Right atrium auricular region (tissue), 2 donors: ENCODE measurements at regions not wholly inside any gene's neighbourhood (a gene's known extent, or its start where the extent isn't known, plus 50 kb on each side); places are given as distances from the start of the nearest gene placed in this dataset.

Source experiments
- DNase-seq: peaks from one replicate; pipeline ENCODE4 v3.0.0-alpha.2; 2019; ENCODE audit warnings: low spot score
- H3K27ac ChIP-seq, 2 donors: fragments of 200-600 bp; sonication (generic); 1 replicate in 1 of 2; 2 replicates in 1 of 2; pipeline ENCODE4 v1.5.1; 2016 to 2019
- H3K27me3 ChIP-seq, 2 donors: fragments of 200-600 bp; sonication (generic); one replicate each; pipeline versions ENCODE4 v1.5.1 to v1.6.0; 2017 to 2019
- H3K36me3 ChIP-seq: fragments of 200-600 bp; sonication (generic); one replicate; pipeline ENCODE4 v1.5.1; 2016
- H3K4me1 ChIP-seq, 2 donors: fragments of 200-600 bp; sonication (generic); one replicate each; pipeline versions ENCODE4 v1.5.1 to v1.6.0; 2017 to 2019
- H3K4me3 ChIP-seq, 2 donors: fragments of 200-600 bp; sonication (generic); 1 replicate in 1 of 2; 2 replicates in 1 of 2; pipeline ENCODE4 v1.5.1; 2017 to 2019; ENCODE audit warnings: mild to moderate bottlenecking in 1 of 2, moderate library complexity in 1 of 2
- H3K9me3 ChIP-seq, 2 donors: fragments of 200-600 bp; sonication (generic); one replicate each; pipeline ENCODE4 v1.5.1; 2019
- TF ChIP-seq, protein P1 (sequence below), 2 donors: fragments of 200-600 bp; sonication (generic); IDR thresholded peaks; one replicate each; pipeline ENCODE4 v1.5.1; 2019; ENCODE audit warnings: antibody characterized with exemption in 2 of 2

DNA sequence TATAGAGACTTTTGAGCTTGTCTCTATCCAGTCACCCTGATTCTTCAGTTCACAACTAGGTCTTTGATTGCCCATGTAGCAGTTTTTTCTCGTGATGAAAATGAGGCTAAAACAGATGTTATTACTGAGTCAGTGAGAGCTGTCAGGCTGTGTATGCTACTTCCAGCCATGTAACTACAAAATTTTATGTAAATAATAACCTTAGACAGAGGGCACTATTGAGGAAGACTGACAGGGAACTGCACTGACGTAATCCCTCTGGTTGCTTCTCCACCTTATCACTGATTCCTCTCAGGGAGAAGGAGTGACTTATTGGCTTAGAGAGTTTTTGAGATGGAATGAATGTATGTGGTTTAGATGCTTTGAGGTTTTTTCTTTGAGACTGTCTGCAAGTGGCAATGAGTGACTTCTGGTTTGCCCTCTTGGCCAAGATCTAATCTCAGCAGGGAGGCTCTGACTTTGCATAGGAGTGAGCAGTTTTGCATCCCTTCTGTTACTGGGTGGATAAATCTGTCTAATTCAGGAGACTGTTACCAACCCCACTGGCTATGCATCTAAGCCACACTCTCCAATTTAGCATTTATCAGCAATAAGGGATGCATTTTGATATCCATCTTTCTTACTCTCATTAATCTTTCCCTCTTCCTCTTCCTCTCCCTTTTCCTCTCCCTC is 555.2 kb upstream of the FANCL start:
- no peak for DNase-seq
- Histone ChIP-seq H3K9me3 (no peaks in the 10 kb centered on the region), H3K36me3 (no peaks in the 10 kb centered on the region), H3K27me3 (no peaks in the 10 kb centered on the region), H3K4me3 (no peak overlapping the region), H3K4me1 (no peaks in the 10 kb centered on the region), H3K27ac (no peak overlapping the region)
- TF ChIP-seq, protein P1, sequence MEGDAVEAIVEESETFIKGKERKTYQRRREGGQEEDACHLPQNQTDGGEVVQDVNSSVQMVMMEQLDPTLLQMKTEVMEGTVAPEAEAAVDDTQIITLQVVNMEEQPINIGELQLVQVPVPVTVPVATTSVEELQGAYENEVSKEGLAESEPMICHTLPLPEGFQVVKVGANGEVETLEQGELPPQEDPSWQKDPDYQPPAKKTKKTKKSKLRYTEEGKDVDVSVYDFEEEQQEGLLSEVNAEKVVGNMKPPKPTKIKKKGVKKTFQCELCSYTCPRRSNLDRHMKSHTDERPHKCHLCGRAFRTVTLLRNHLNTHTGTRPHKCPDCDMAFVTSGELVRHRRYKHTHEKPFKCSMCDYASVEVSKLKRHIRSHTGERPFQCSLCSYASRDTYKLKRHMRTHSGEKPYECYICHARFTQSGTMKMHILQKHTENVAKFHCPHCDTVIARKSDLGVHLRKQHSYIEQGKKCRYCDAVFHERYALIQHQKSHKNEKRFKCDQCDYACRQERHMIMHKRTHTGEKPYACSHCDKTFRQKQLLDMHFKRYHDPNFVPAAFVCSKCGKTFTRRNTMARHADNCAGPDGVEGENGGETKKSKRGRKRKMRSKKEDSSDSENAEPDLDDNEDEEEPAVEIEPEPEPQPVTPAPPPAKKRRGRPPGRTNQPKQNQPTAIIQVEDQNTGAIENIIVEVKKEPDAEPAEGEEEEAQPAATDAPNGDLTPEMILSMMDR (IDR thresholded peaks at IDR 0.05) = no peak

DNA sequence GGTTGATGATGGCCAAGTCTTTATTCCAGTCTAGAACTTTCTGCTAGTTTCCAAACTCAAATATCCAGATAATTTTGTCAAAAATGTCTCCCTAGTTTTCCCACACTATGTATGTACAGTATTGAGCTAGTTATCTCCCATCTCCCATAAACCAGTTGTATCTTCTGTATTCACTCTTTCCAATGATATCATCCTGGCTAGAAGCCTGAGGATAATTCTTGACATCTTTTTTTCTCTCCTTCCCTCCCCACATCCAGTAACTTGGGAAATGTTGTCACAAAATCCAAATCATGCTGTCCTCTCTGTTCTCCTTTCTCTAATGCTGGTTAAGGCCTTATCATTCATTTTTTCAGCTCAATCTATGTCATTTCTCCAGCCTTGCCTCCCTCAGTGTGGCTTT is 553.8 kb upstream of the FANCL start:
- no peaks in the 10 kb centered on the region for H3K27me3 ChIP-seq
- TF ChIP-seq, protein P1 (IDR thresholded peaks at IDR 0.05) = no peak
- H3K36me3 ChIP-seq = no peaks in the 10 kb centered on the region
- no peak overlapping the region for H3K27ac ChIP-seq
- H3K9me3 ChIP-seq = no peaks in the 10 kb centered on the region
- H3K4me1 ChIP-seq = no peaks in the 10 kb centered on the region
- no peak for DNase-seq
- no peak overlapping the region for H3K4me3 ChIP-seq

DNA sequence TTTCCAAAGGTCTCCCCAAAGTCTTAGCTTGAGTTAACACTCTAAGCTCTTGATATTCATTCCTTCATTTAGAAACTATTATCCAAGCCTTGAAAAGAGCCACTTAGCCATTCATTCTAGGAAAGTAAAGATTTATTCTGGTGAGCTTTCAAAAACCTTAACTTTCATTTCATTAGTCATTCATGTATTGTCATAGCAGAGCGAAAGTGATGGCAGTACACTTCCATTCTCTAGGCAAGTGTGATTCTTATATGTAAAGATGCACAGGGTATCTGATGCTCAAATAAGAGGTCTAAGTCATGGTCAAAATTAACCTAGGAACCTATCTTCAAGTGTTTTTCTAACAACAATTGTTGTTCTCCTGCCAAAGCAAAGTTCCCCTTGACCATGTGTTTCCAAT is 553.0 kb upstream of the FANCL start:
- Histone ChIP-seq H3K4me1 (no peaks in the 10 kb centered on the region), H3K4me3 (no peak overlapping the region), H3K27me3 (no peaks in the 10 kb centered on the region), H3K9me3 (no peaks in the 10 kb centered on the region), H3K27ac (no peak overlapping the region), H3K36me3 (no peaks in the 10 kb centered on the region)
- DNase-seq = no peak
- TF ChIP-seq, protein P1 (IDR thresholded peaks at IDR 0.05) = no peak

DNA sequence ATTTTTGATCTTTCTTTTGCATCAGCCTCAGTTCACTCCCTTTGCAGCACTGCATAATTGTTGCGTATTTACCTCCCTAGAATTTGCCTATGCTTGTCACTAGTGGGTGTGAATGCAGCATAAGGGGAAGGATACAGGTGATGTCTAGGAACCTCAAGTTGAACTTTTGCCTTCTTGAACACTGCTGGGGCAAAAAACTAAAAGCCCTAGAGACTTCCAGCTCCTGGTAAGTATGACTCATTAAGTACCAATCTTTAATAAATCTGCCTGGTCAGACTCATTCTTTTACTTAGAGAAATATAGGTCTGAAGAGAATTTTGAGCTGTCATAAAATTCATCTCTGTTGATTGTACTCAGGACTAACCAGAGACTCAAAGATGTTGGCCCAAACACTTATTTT is 547.3 kb upstream of the FANCL start:
- no peaks in the 10 kb centered on the region for H3K36me3 ChIP-seq
- no peak overlapping the region for H3K4me3 ChIP-seq
- TF ChIP-seq, protein P1 (IDR thresholded peaks at IDR 0.05) = no peak

DNA sequence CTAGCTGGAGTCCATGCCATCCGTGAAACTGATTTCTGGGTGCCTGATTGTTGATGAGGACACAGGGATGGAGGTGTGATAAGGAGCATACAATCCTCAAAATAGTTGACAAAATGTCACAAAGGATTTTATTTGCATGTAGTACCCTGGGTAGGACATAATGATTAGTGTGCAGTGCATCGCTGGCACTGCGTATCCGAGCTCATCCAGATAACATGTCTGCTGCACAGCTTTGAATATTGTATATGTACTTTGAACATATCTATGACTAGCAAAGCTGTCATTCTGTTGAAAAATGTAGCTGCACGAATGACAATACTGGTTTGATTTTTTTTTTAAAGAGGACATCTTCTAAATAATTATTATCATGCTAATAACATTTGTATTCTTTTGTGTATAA is 529.7 kb upstream of the FANCL start:
- H3K36me3 ChIP-seq = no peaks in the 10 kb centered on the region
- H3K4me3 ChIP-seq = no peak overlapping the region
- H3K4me1 ChIP-seq = no peaks in the 10 kb centered on the region
- no peak for DNase-seq
- TF ChIP-seq, protein P1 (IDR thresholded peaks at IDR 0.05) = no peak
- H3K27me3 ChIP-seq = no peaks in the 10 kb centered on the region
- no peaks in the 10 kb centered on the region for H3K9me3 ChIP-seq
- H3K27ac ChIP-seq = no peak overlapping the region

More for the DNA sequence above, 547.3 kb upstream of the FANCL start:
- Histone ChIP-seq H3K4me1 (no peaks in the 10 kb centered on the region), H3K27ac (no peak overlapping the region), H3K27me3 (no peaks in the 10 kb centered on the region), H3K9me3 (no peaks in the 10 kb centered on the region)
- DNase-seq = no peak

DNA sequence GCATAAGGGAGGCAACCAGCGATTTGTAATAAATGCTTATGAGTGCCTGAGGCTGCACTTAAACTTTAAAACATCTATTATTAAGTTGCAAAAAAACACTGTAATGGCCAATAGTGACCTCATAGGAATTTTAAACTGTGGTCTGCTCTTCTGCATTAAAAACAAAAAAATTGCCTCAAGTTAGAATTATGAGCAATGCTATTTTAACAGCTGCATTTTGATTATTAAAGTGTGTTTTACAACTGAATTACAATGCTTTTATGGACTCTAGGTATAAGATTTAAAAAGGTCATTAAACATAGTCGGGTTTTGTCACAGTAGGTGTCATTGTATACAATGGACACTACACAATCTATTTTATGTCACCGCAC is 528.7 kb upstream of the FANCL start:
- TF ChIP-seq, protein P1 (IDR thresholded peaks at IDR 0.05) = no peak
- H3K4me1 ChIP-seq = no peaks in the 10 kb centered on the region

More for the DNA sequence above, 528.7 kb upstream of the FANCL start:
- Histone ChIP-seq H3K4me3 (no peak overlapping the region), H3K27ac (no peak overlapping the region), H3K36me3 (no peaks in the 10 kb centered on the region), H3K9me3 (no peaks in the 10 kb centered on the region), H3K27me3 (no peaks in the 10 kb centered on the region)
- no peak for DNase-seq
